ENCODE measurements at regions not wholly inside any gene's neighbourhood (a gene's known extent, or its start where the extent isn't known, plus 50 kb on each side); places are given as distances from the start of the nearest gene placed in this dataset.

GRCh38 chr1:95941121-95941798 lies 707.2 kb downstream of the RWDD3 start:
- no peak for DNase-seq

GRCh38 chr1:95948023-95948422 lies 714.0 kb downstream of the RWDD3 start:
- no peak for DNase-seq

- DNase-seq, result peak in 1 of 2 donors; percentile 38
These were observed 717.5 kb downstream of the RWDD3 start for GRCh38 chr1:95951371-95952102.

- DNase-seq, result no peak
These were observed 719.0 kb downstream of the RWDD3 start for GRCh38 chr1:95953015-95953414.

- DNase-seq, result no peak
These were observed 720.6 kb downstream of the RWDD3 start for GRCh38 chr1:95954585-95954984.

GRCh38 chr1:95956215-95956614 lies 722.2 kb downstream of the RWDD3 start:
- no peak for DNase-seq

- no peak for DNase-seq
These were observed 723.7 kb downstream of the RWDD3 start for GRCh38 chr1:95957748-95958147.

GRCh38 chr1:95966866-95967265 lies 732.9 kb downstream of the RWDD3 start:
- no peak for DNase-seq

- DNase-seq, result no peak
These were observed 740.6 kb downstream of the RWDD3 start for GRCh38 chr1:95974586-95974985.

- DNase-seq, result no peak
These were observed 738.9 kb upstream of the PTBP2 start for GRCh38 chr1:95982711-95983110.

- DNase-seq, result no peak
These were observed 737.8 kb upstream of the PTBP2 start for GRCh38 chr1:95983831-95984230.

- no peak for DNase-seq
These were observed 736.7 kb upstream of the PTBP2 start for GRCh38 chr1:95984798-95985374.

- DNase-seq, result no peak
These were observed 731.6 kb upstream of the PTBP2 start for GRCh38 chr1:95990033-95990432.

- DNase-seq, result no peak
These were observed 729.6 kb upstream of the PTBP2 start for GRCh38 chr1:95991787-95992520.

GRCh38 chr1:95994643-95995042 lies 726.9 kb upstream of the PTBP2 start:
- no peak for DNase-seq

- DNase-seq, result no peak
These were observed 719.4 kb upstream of the PTBP2 start for GRCh38 chr1:96002201-96002600.

GRCh38 chr1:96002969-96003964 lies 718.3 kb upstream of the PTBP2 start:
- DNase-seq, result no peak

GRCh38 chr1:96009831-96010434 lies 711.7 kb upstream of the PTBP2 start:
- DNase-seq, result no peak

GRCh38 chr1:96011606-96012005 lies 710.0 kb upstream of the PTBP2 start:
- no peak for DNase-seq

- no peak for DNase-seq
These were observed 705.4 kb upstream of the PTBP2 start for GRCh38 chr1:96016219-96016618.

- no peak for DNase-seq
These were observed 701.2 kb upstream of the PTBP2 start for GRCh38 chr1:96020378-96020777.

- no peak for DNase-seq
These were observed 696.5 kb upstream of the PTBP2 start for GRCh38 chr1:96025062-96025461.
